Erythroblast (primary cell): ENCODE measurements at regions not wholly inside any gene's neighbourhood (a gene's known extent, or its start where the extent isn't known, plus 50 kb on each side); places are given as distances from the start of the nearest gene placed in this dataset.

Source experiments
- GATA1 ChIP-seq: IDR thresholded peaks from 2 replicates; pipeline ENCODE4 v1.6.1; 2011; ENCODE audit warnings: low read depth, mild to moderate bottlenecking, control low read depth, low read length, moderate library complexity
- POLR2A ChIP-seq: IDR thresholded peaks from 2 replicates; pipeline ENCODE4 v1.6.1; 2011; ENCODE audit warnings: mild to moderate bottlenecking, low read length

GRCh38 chr6:167735951-167736288, 90.8 kb upstream of the AFDN start:
- TF ChIP-seq POLR2A (no peak), GATA1 (no peak)
